GM21447 (cell line): ENCODE measurements at regions not wholly inside any gene's neighbourhood (a gene's known extent, or its start where the extent isn't known, plus 50 kb on each side); places are given as distances from the start of the nearest gene placed in this dataset.
"Not testable (repeated sequence)": the region's sequence is repeated elsewhere in the genome, so short reads cannot be mapped to it uniquely, and the experiment has no call there.

Experiments used
- ATAC-seq: cut with Tn5 transposase; IDR thresholded peaks from one replicate; pipeline ENCODE4 v1.9.1; 2021; ENCODE audit not compliant: unreplicated experiment

DNA sequence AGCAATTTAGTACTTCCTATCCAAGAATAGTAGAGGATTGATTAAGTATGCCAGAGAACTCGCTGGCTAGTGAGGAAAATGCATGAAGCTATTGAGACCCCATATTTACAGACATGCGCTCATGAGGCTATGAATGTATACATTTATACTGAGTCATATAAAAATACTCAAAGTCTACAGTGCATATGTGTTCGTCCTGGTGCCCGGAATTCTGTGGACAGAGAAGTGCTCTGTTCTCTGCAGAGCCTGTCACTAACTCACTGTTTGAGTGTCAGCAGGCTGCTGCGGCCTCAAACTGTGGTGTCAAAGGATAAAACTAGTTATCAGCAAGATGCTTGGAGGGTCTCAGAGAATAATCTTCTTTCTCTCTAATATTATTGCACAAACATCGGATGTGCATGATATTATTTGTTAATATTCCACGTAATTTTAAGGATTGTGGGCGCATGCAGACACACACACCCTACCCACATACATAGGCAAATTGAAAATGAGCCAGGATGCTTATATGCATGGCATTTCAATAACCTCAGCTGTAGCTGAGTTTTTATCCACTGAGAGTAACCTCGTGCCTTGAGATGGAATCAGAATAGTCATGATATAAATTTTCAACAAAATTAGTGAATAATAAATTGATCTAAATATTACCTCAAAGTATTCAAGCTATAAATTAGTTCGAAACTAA is 50.0 kb upstream of the TSC22D2 start:
- ATAC-seq, result no peak

DNA sequence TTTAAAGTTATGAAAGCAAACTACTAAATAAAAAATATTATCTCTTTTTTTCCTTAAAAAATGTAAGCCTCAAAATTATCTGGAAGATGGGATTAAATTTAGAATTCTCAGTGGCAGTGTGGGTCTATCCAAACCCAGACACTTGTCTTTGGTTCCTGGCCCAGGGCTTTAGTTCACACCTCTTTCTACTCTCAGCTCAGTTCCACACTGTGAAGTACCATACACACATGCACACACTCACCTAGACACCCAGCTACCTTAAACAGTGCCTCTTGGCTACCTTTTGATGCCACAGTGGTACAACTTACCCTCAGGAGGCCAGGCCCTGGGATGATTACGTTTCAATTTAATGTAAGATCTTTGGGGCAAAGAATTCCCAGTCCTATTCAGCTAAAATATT is 51.0 kb upstream of the TSC22D2 start:
- ATAC-seq, result no peak

DNA sequence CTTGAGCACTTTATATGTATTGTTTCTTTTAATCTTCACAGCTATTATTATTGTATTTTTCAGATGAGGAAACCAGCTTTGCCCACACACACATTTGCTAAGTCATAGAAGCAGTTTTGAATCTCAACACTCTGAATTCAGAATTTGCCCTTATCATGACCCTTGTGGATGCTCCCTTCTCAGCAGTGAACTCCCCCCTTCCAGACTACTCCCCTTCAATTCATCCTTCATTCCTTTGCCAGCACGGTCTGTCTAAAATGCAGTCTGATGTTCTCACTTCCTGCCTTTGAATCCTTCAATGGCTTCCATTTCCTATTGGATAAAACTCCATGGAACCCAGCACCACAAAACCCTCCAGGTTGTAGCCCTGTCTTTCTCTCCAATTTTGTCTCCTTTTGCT is 52.5 kb upstream of the TSC22D2 start:
- ATAC-seq, result no peak

DNA sequence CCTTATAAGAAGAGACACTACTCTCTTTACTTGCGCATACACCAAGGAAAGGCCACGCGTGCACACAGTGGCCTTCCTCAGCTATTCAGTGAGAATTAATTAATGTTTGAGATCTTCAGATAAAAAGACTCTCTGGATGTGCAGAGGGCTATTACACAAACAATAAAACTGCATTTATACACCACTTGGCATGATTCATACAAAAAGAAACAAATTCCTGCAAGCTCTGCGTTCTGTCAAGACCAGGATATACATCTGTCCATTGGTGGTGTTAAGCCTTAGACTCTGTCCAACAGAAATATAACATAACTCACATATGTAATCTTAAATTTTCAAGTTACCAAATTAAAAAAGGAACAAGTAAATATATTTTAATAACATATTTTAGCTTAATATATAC is 55.2 kb upstream of the TSC22D2 start:
- ATAC-seq, result no peak

GRCh38 chr3:150351398-150351797 is 56.7 kb upstream of the TSC22D2 start:
- no peak for ATAC-seq

DNA sequence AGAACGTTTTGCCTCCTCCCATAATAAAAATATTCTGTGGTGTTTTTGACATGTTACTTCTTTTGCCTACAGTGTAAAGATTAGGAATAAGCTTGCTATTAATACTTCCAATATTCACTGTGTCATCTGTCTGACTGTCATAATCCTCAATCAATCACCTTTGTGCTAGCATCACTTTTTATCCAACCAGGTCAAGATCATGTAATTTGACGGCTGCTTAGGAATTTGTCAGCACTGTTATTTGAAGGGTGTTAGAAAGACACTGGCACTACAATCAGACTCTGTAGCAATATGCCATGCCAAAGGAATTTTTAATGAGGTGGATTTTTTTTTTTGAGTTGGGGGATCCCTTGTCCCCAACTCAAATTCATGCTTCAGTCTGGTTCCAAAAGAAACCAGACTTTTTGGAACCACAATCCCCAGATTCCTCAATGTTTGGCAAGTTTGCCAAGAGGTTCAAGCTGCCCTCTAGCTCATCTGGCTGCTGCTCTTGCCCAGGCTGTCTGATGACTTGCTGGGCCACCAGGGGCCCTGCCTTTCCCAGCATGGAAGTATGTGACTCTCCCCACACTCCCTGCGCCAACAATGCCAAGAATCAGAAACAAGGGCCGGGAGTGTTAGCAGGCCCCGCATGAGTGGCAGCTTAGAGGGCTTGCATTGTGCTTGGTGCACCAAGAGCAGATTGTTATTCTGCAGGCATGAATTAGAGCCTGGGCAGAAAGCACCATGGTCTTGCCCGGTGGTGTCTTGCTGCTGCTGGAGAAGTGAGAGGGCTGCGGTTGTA is 58.6 kb upstream of the TSC22D2 start:
- no peak for ATAC-seq

- ATAC-seq, result no peak
These were observed 59.6 kb upstream of the TSC22D2 start for GRCh38 chr3:150348500-150348899.

GRCh38 chr3:150346981-150347863 is 60.9 kb upstream of the TSC22D2 start:
- ATAC-seq, result no peak

- no peak for ATAC-seq
These were observed 61.8 kb upstream of the TSC22D2 start for GRCh38 chr3:150346266-150346665.

GRCh38 chr3:150345021-150345538 is 63.0 kb upstream of the TSC22D2 start:
- no peak for ATAC-seq

- no peak for ATAC-seq
These were observed 63.9 kb upstream of the TSC22D2 start for GRCh38 chr3:150344079-150344759.

DNA sequence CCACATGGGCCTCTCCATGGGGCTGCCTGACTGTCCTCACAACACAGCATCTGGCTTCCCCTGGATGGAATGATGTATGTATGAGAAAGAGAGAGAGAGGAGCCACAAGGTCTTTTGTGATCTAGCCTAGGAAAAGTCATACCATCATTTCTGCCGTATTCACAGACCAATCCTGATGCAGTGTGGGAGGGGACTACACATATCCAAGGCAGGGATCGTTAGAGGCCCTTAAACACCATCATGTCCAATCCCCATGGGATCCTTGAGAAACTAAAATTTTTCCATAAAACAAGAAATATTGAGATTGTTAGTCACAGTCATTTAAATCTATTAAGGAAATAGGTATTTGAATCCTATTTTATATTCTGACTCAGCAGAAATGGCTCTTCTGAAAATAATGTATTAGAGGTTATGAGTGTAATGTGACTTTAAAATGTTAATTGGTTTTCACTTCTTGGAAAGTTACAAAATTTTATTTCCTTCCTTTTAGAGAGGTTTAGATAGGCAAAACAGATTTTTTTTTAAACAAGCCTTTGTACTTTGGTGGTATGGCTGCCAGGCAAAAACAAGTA is 65.1 kb upstream of the TSC22D2 start:
- no peak for ATAC-seq

- ATAC-seq, result no peak
These were observed 66.2 kb upstream of the TSC22D2 start for GRCh38 chr3:150341891-150342290.

GRCh38 chr3:150336363-150336762 is 71.7 kb upstream of the TSC22D2 start:
- ATAC-seq, result not testable (repeated sequence)

DNA sequence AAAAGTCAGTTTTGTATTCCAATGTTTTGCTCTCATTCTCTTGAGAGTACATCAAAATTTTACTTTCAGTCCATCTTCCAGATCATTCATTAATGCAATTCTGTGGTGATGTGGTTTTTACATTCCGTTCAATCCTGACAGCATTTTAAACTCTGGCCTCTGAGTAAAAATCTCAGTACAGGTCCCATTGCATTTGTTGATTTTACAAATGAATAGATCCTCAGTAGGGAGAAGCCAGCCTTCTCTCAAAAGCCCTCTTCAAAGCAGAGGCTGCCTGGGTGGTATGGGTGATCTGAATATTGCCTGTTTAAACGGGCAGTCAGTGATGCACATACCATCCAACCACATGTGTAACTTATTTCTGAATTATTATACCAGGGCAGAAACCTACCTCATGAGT is 72.5 kb upstream of the TSC22D2 start:
- ATAC-seq, result no peak

DNA sequence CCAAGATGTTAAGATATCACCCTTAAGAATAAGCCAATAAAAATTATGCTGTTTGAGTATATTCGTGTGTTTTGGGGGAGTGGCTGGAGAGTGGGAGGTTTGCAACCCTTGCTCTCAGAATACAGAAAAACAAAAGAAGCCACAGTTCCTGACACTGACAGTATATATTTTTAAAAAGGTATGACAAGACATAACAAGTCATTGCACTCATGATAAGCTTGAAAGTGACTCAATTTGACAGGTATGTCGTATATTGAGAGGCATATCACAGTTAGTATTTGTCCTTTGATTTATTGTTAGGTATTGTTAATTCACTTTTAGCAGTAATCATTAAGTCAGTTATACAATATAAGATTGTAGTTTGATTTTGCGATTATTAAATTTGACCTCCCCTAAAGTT is 73.1 kb upstream of the TSC22D2 start:
- ATAC-seq, result no peak

DNA sequence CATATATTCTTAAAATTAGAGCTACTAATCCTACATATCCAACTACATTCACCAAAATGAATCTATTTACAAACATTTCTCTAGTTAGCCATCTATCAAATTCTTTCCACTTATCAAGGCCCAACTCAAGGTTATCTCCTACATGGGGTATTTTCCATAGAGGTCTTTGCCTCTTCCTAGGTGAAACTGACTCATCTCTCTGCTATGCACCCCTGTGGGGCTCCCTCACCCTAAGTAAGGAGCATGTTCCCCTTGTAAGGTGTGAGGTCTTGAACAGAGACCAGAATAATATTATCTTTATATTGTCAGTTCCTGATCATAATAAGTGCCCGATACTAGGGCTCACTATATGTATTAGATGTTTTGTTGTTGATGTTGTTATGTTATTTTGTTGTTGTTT is 74.6 kb upstream of the TSC22D2 start:
- ATAC-seq, result no peak

GRCh38 chr3:150331978-150332568 is 76.0 kb upstream of the TSC22D2 start:
- no peak for ATAC-seq

DNA sequence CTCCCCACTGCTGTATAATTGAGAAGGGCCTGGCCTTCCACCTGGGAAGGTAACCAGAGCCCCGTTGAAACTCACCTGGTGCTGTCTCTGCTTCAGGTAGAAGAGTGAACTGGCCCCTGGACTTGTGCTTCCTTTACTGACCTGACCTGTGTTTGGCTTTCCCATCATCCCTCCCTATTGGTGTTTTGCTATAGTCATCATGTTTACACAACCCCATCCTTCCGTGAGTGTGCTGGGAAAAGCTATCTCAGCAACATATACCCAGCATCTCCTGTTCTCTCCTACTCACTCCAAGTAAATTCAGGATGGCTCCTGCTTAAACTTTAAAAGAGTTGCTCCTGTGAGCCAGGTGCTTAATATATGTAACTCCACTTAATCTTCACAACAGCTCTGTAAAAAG is 77.2 kb upstream of the TSC22D2 start:
- ATAC-seq, result no peak

GRCh38 chr3:150330174-150330573 is 77.9 kb upstream of the TSC22D2 start:
- ATAC-seq, result no peak
